PC-9 (cell line): ENCODE measurements at regions not wholly inside any gene's neighbourhood (a gene's known extent, or its start where the extent isn't known, plus 50 kb on each side); places are given as distances from the start of the nearest gene placed in this dataset.

Experiments
- BruUV-seq: library from RNA; stranded (reverse); fragments of 400-500 nt; replicated peaks from 2 replicates; lab custom pipeline; 2021; lab: Mats Ljungman, UMichigan
- CTCF ChIA-PET: fragments of 300-600 bp; sonication (Branson Sonifier 250); formaldehyde crosslinking; loops from one replicate; lab custom pipeline; 2022; ENCODE audit warnings: antibody characterized with exemption; lab: Charles Lee
- POLR2A ChIA-PET: fragments of 300-600 bp; sonication (Branson Sonifier 250); formaldehyde crosslinking; loops from one replicate; lab custom pipeline; 2022; ENCODE audit warnings: antibody characterized with exemption; ENCODE audit not compliant: unreplicated experiment; lab: Charles Lee
- DNase-seq, 2 experiments: peaks; one replicate each; pipeline versions ENCODE4 v3.0.0 to v3.0.0-alpha.2; 2015 to 2022; ENCODE audit warnings: mixed read lengths in 1 of 2
- H2AFZ ChIP-seq: fragments of 200-600 bp; sonication (generic); 2 replicates; pipeline ENCODE4 v1.8.1; 2017; ENCODE audit warnings: antibody characterized with exemption
- H3F3A ChIP-seq: fragments of 200-600 bp; sonication (generic); 2 replicates; pipeline ENCODE4 v1.8.1; 2017; ENCODE audit warnings: antibody characterized with exemption, mild to moderate bottlenecking, low read depth; ENCODE audit not compliant: insufficient read depth
- H3K27ac ChIP-seq: fragments of 200-600 bp; sonication (generic); 2 replicates; pipeline ENCODE4 v1.6.1; 2016; ENCODE audit warnings: mixed run types
- H3K27me3 ChIP-seq: fragments of 200-600 bp; sonication (generic); 2 replicates; pipeline ENCODE4 v1.6.1; 2016; ENCODE audit warnings: low read depth, mixed run types; ENCODE audit not compliant: insufficient read depth
- H3K36me3 ChIP-seq: fragments of 200-600 bp; sonication (generic); 2 replicates; pipeline ENCODE4 v1.6.1; 2016; ENCODE audit warnings: low read depth, mixed run types
- H3K4me1 ChIP-seq: fragments of 200-600 bp; sonication (generic); replicated peaks from 2 replicates; pipeline ENCODE4 v1.6.1; 2016; ENCODE audit warnings: mixed run types; ENCODE audit not compliant: insufficient read depth
- H3K4me2 ChIP-seq: fragments of 200-600 bp; sonication (generic); 2 replicates; pipeline ENCODE4 v1.6.1; 2017; ENCODE audit warnings: mixed run types
- H3K4me3 ChIP-seq: fragments of 200-600 bp; sonication (generic); 2 replicates; pipeline ENCODE4 v1.6.1; 2016; ENCODE audit warnings: mixed run types
- H3K79me2 ChIP-seq: fragments of 200-600 bp; sonication (generic); 2 replicates; pipeline ENCODE4 v1.6.1; 2017; ENCODE audit warnings: low read depth, mixed run types
- H3K9me2 ChIP-seq: fragments of 200-600 bp; sonication (generic); 2 replicates; pipeline ENCODE4 v1.8.1; 2017; ENCODE audit warnings: mild to moderate bottlenecking; ENCODE audit not compliant: insufficient read depth
- H3K9me3 ChIP-seq: fragments of 200-600 bp; sonication (generic); 2 replicates; pipeline ENCODE4 v1.8.1; 2016; ENCODE audit warnings: low read depth; ENCODE audit not compliant: insufficient read depth
- H4K20me1 ChIP-seq: fragments of 200-600 bp; sonication (generic); 2 replicates; pipeline ENCODE4 v1.8.1; 2017; ENCODE audit not compliant: insufficient read depth
- CTCF ChIP-seq: fragments of 200-600 bp; sonication (generic); conservative IDR thresholded peaks from 2 replicates; pipeline ENCODE4 v1.6.1; 2017; ENCODE audit warnings: mixed run types, antibody characterized with exemption, mild to moderate bottlenecking, moderate library complexity
- EZH2 ChIP-seq: fragments of 200-600 bp; sonication (generic); IDR thresholded peaks from 2 replicates; pipeline ENCODE4 v1.8.0; 2017; ENCODE audit warnings: antibody characterized with exemption, low read depth
- intact Hi-C: fragments of 100-400 bp; cut with micrococcal nuclease; formaldehyde crosslinking; loops from one replicate; pipeline ENCODE4 v1.10.0; 2022; ENCODE audit not compliant: unreplicated experiment

GRCh38 chr6:74733830-74734620, 471.8 kb downstream of the COL12A1 start:
- H3K27ac ChIP-seq, result no peak overlapping the region
- CTCF ChIA-PET, result no interaction called here
- no peak overlapping the region for H3K4me2 ChIP-seq
- H4K20me1 ChIP-seq, result no peaks in the 10 kb centered on the region
- H2AFZ ChIP-seq, result no peak overlapping the region
- H3K36me3 ChIP-seq, result no peaks in the 10 kb centered on the region
- H3F3A ChIP-seq, result no peaks in the 10 kb centered on the region
- 0 out of 2 replicates have a peak, but pooled peaks cover 5% of the 10 kb centered on the region for H3K9me2 ChIP-seq
- no TSS peak for BruUV-seq
- H3K79me2 ChIP-seq, result no peaks in the 10 kb centered on the region
- no peaks in the 10 kb centered on the region for H3K4me1 ChIP-seq
- intact Hi-C loops, result no loop called here
- DNase-seq, result no peak
- H3K9me3 ChIP-seq, result no peaks in the 10 kb centered on the region
- no peak overlapping the region for H3K4me3 ChIP-seq
- POLR2A ChIA-PET, result no interaction called here
- TF ChIP-seq CTCF, result no peak
- TF ChIP-seq EZH2, result no peak
- H3K27me3 ChIP-seq, result no peaks in the 10 kb centered on the region

- intact Hi-C loops, result no loop called here
- no peaks in the 10 kb centered on the region for H3K4me1 ChIP-seq
- H3K27me3 ChIP-seq, result no peaks in the 10 kb centered on the region
- no peaks in the 10 kb centered on the region for H3K9me3 ChIP-seq
- no peak overlapping the region for H2AFZ ChIP-seq
- no TSS peak for BruUV-seq
- no peak overlapping the region for H3K27ac ChIP-seq
- H3K9me2 ChIP-seq, result no peaks in the 10 kb centered on the region
- ChIA-PET CTCF (no interaction called here), POLR2A (no interaction called here)
- H3K79me2 ChIP-seq, result no peaks in the 10 kb centered on the region
- TF ChIP-seq EZH2 (no peak), CTCF (no peak)
- H3F3A ChIP-seq, result no peaks in the 10 kb centered on the region
- no peaks in the 10 kb centered on the region for H4K20me1 ChIP-seq
- H3K4me2 ChIP-seq, result no peak overlapping the region
- no peak overlapping the region for H3K4me3 ChIP-seq
- H3K36me3 ChIP-seq, result no peaks in the 10 kb centered on the region
- no peak for DNase-seq
These were observed 473.9 kb downstream of the COL12A1 start for GRCh38 chr6:74731931-74732330.

- ChIA-PET CTCF (no interaction called here), POLR2A (interaction anchor here (0.6 kb wide), 1 partner anchor 17 kb away, joined by 6 read pairs; no protein-coding TSS in a partner anchor)
- no peaks in the 10 kb centered on the region for H3K9me2 ChIP-seq
- H4K20me1 ChIP-seq, result no peaks in the 10 kb centered on the region
- TF ChIP-seq EZH2 (no peak), CTCF (no peak)
- H3K4me2 ChIP-seq, result no peak overlapping the region
- no peaks in the 10 kb centered on the region for H3K9me3 ChIP-seq
- intact Hi-C loops, result no loop called here
- H2AFZ ChIP-seq, result no peak overlapping the region
- H3K36me3 ChIP-seq, result no peaks in the 10 kb centered on the region
- H3K4me1 ChIP-seq, result no peaks in the 10 kb centered on the region
- H3K27me3 ChIP-seq, result no peaks in the 10 kb centered on the region
- H3K27ac ChIP-seq, result no peak overlapping the region
- H3F3A ChIP-seq, result no peaks in the 10 kb centered on the region
- H3K79me2 ChIP-seq, result no peaks in the 10 kb centered on the region
- no TSS peak for BruUV-seq
- no peak for DNase-seq
- no peak overlapping the region for H3K4me3 ChIP-seq
These were observed 474.6 kb downstream of the COL12A1 start for GRCh38 chr6:74731204-74731603.
